K562 (cell line): ENCODE measurements at regions not wholly inside any gene's neighbourhood (a gene's known extent, or its start where the extent isn't known, plus 50 kb on each side); places are given as distances from the start of the nearest gene placed in this dataset.

Experiments used
- EP300 ChIP-seq: IDR thresholded peaks from 2 replicates; pipeline ENCODE4 v1.6.1; 2012; ENCODE audit warnings: low read length, improper control_type of control experiment
- FOSL1 ChIP-seq: fragments of 200-800 bp; sonication (Bioruptor generic); conservative IDR thresholded peaks from 2 replicates; pipeline ENCODE4 v1.6.1; 2016; ENCODE audit warnings: missing genetic modification characterization, missing compliant biosample characterization
- FOXA3 ChIP-seq, 2 experiments: fragments of 450-650 bp in 1 of 2; sonication (generic) in 1 of 2; formaldehyde crosslinking; IDR thresholded peaks in 1 of 2; conservative IDR thresholded peaks in 1 of 2; 2 replicates each; pipeline versions ENCODE4 v1.4.0 to v1.8.0; 2020 to 2022; ENCODE audit warnings: mild to moderate bottlenecking in 2 of 2, missing genetic modification reagents in 1 of 2
- FUS ChIP-seq: fragments of 200-400 bp; formaldehyde crosslinking; optimal IDR thresholded peaks from 2 replicates; pipeline ENCODE3; 2017; ENCODE audit warnings: low read depth, low read length
- JUN ChIP-seq, 2 experiments: sonication (generic) in 1 of 2; formaldehyde crosslinking in 1 of 2; IDR thresholded peaks; 2 replicates each; pipeline versions ENCODE4 v1.6.1 to v1.8.0; 2012 to 2022; ENCODE audit warnings: borderline replicate concordance in 2 of 2, mild to moderate bottlenecking in 2 of 2, improper control_type of control experiment in 1 of 2, low read depth in 1 of 2, low read length in 1 of 2, missing genetic modification reagents in 1 of 2
- KLF10 ChIP-seq: fragments of 250-450 bp; sonication (Bioruptor Pico); IDR thresholded peaks from 2 replicates; pipeline ENCODE4 v1.6.1; 2021; ENCODE audit warnings: matching md5 sums
- POU5F1 ChIP-seq: fragments of 150-350 bp; IDR thresholded peaks from 2 replicates; pipeline ENCODE4 v1.6.1; 2014; ENCODE audit warnings: borderline replicate concordance, low read length, low read depth, mild to moderate bottlenecking; ENCODE audit not compliant: partially characterized antibody
- SIN3B ChIP-seq: fragments of 450-650 bp; IDR thresholded peaks from 2 replicates; pipeline ENCODE4 v1.6.1; 2017; ENCODE audit warnings: low read depth, mild to moderate bottlenecking, moderate library complexity
- SMARCE1 ChIP-seq: fragments of 450-650 bp; IDR thresholded peaks from 2 replicates; pipeline ENCODE4 v1.7.1; 2016; ENCODE audit warnings: mild to moderate bottlenecking
- TOE1 ChIP-seq, 2 experiments: fragments of 450-650 bp in 1 of 2; sonication (generic) in 1 of 2; formaldehyde crosslinking in 1 of 2; IDR thresholded peaks; 2 replicates each; pipeline versions ENCODE4 v1.7.1 to v1.8.0; 2016 to 2022; ENCODE audit warnings: borderline replicate concordance in 2 of 2, mild to moderate bottlenecking in 2 of 2, antibody characterized with exemption in 1 of 2, inconsistent platforms in 1 of 2, low read depth in 1 of 2, missing genetic modification reagents in 1 of 2, moderate library complexity in 1 of 2
- ZNF140 ChIP-seq: fragments of 250-450 bp; sonication (Bioruptor Pico); IDR thresholded peaks from 2 replicates; pipeline ENCODE4 v1.8.0; 2021; ENCODE audit warnings: moderate library complexity, mild to moderate bottlenecking, inconsistent platforms
- ZNF217 ChIP-seq: sonication (generic); formaldehyde crosslinking; IDR thresholded peaks from 2 replicates; pipeline ENCODE4 v1.8.0; 2022; ENCODE audit warnings: mild to moderate bottlenecking, missing genetic modification reagents
- ZNF3 ChIP-seq: fragments of 250-450 bp; sonication (Bioruptor Pico); IDR thresholded peaks from 2 replicates; pipeline ENCODE4 v1.5.0; 2021; ENCODE audit warnings: mild to moderate bottlenecking, moderate library complexity
- TF ChIP-seq, protein P1 (sequence below): sonication (generic); formaldehyde crosslinking; IDR thresholded peaks from 2 replicates; pipeline ENCODE4 v1.9.0; 2022; ENCODE audit warnings: mild to moderate bottlenecking, missing genetic modification reagents

DNA sequence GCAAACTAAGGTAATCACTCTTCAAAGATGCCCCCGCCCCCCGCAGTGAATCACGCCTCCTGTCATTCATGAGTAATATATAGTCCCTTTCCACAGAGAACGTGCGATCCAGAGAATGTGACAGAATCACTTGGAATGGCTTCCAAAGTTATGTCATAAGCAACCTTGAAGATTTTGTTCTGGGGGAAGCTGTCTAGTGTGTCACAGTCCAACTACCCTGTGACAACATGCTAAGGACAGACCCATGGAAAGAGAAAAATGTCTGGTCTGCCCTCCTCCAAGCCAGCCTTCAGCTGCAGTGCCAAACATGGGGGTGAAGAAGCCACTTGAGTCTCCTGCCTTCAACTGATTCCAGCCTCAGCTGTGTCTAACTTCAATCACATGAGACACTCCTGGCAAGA is 259.1 kb downstream of the SS18 start:
- TF ChIP-seq SMARCE1 (no peak), POU5F1 (no peak), ZNF140 (CRISPR knock-in tag) (no peak), SIN3B (no peak), FOSL1 (tag) (no peak), FUS (no peak), FOXA3 (CRISPR knock-in tag; conservative IDR thresholded peaks at IDR 0.05 in 1 of 2, IDR thresholded peaks at IDR 0.05 in 1 of 2) (no peak), JUN (IDR thresholded peaks at IDR 0.05; ENCODE audit: borderline replicate concordance, low read depth, low read length) (no peak), JUN (CRISPR knock-in tag; IDR thresholded peaks at IDR 0.05; ENCODE audit: borderline replicate concordance) (no peak), EP300 (no peak), TOE1 (IDR thresholded peaks at IDR 0.05; ENCODE audit: borderline replicate concordance) (no peak), TOE1 (CRISPR knock-in tag; IDR thresholded peaks at IDR 0.05; ENCODE audit: borderline replicate concordance, low read depth) (no peak), ZNF3 (no peak), ZNF217 (no peak), KLF10 (CRISPR knock-in tag) (no peak)
- TF ChIP-seq, protein P1, sequence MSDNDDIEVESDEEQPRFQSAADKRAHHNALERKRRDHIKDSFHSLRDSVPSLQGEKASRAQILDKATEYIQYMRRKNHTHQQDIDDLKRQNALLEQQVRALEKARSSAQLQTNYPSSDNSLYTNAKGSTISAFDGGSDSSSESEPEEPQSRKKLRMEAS (CRISPR knock-in tag) = no peak
